ENCODE measurements at regions not wholly inside any gene's neighbourhood (a gene's known extent, or its start where the extent isn't known, plus 50 kb on each side); places are given as distances from the start of the nearest gene placed in this dataset.
A peak's percentile ranks its signal among the peaks of the same experiment; 100 is the strongest.

GRCh38 chr2:126342457-126342856, 313.5 kb upstream of the GYPC start:
- intact Hi-C loops (cut with DNase I) = no loop called here
- no peak for DNase-seq

- intact Hi-C loops (cut with DNase I) = no loop called here
- no peak for DNase-seq
Observed at GRCh38 chr2:126343136-126343535, 312.8 kb upstream of the GYPC start.

- intact Hi-C loops (cut with DNase I) = no loop called here
Observed at GRCh38 chr2:126344493-126344892, 311.5 kb upstream of the GYPC start.

GRCh38 chr2:126345691-126346090, 310.3 kb upstream of the GYPC start:
- intact Hi-C loops (cut with DNase I) = no loop called here
- DNase-seq = no peak

More at GRCh38 chr2:126344493-126344892, 311.5 kb upstream of the GYPC start:
- no peak for DNase-seq

- no peak for DNase-seq
- intact Hi-C loops (cut with DNase I) = no loop called here
Observed at GRCh38 chr2:126356631-126357030, 299.3 kb upstream of the GYPC start.

- no peak for DNase-seq
- intact Hi-C loops (cut with DNase I) = no loop called here
Observed at GRCh38 chr2:126358122-126358521, 297.8 kb upstream of the GYPC start.

- DNase-seq = no peak
- intact Hi-C loops (cut with DNase I) = no loop called here
Observed at GRCh38 chr2:126359494-126359893, 296.5 kb upstream of the GYPC start.

GRCh38 chr2:126367361-126367760, 288.6 kb upstream of the GYPC start:
- no peak for DNase-seq
- intact Hi-C loops (cut with DNase I) = no loop called here

GRCh38 chr2:126368758-126369157, 287.2 kb upstream of the GYPC start:
- DNase-seq = no peak
- intact Hi-C loops (cut with DNase I) = no loop called here

- no peak for DNase-seq
- intact Hi-C loops (cut with DNase I) = no loop called here
Observed at GRCh38 chr2:126370201-126370600, 285.8 kb upstream of the GYPC start.

- DNase-seq = no peak
- intact Hi-C loops (cut with DNase I) = no loop called here
Observed at GRCh38 chr2:126372406-126372805, 283.6 kb upstream of the GYPC start.

- intact Hi-C loops (cut with DNase I) = no loop called here
- DNase-seq = no peak
Observed at GRCh38 chr2:126378176-126378575, 277.8 kb upstream of the GYPC start.

GRCh38 chr2:126381091-126381490, 274.9 kb upstream of the GYPC start:
- DNase-seq = peak; percentile 13 to 92 (median 48)
- intact Hi-C loops (cut with DNase I) = no loop called here

- intact Hi-C loops (cut with DNase I) = no loop called here
- no peak for DNase-seq
Observed at GRCh38 chr2:126382998-126383397, 273.0 kb upstream of the GYPC start.

GRCh38 chr2:126383800-126384199, 272.2 kb upstream of the GYPC start:
- DNase-seq = no peak
- intact Hi-C loops (cut with DNase I) = no loop called here

GRCh38 chr2:126385441-126385840, 270.5 kb upstream of the GYPC start:
- DNase-seq = no peak
- intact Hi-C loops (cut with DNase I) = no loop called here

GRCh38 chr2:126385983-126386382, 270.0 kb upstream of the GYPC start:
- intact Hi-C loops (cut with DNase I) = no loop called here

GRCh38 chr2:126389446-126389845, 266.5 kb upstream of the GYPC start:
- intact Hi-C loops (cut with DNase I) = no loop called here
- DNase-seq = no peak

More at GRCh38 chr2:126385983-126386382, 270.0 kb upstream of the GYPC start:
- no peak for DNase-seq

GRCh38 chr2:126392889-126393288, 263.1 kb upstream of the GYPC start:
- intact Hi-C loops (cut with DNase I) = no loop called here
- DNase-seq = no peak

GRCh38 chr2:126399001-126399400, 257.0 kb upstream of the GYPC start:
- no peak for DNase-seq
- intact Hi-C loops (cut with DNase I) = no loop called here

GRCh38 chr2:126403039-126403628, 252.8 kb upstream of the GYPC start:
- peak in 1 of 10 donors; percentile 56 for DNase-seq
- intact Hi-C loops (cut with DNase I) = no loop called here

- intact Hi-C loops (cut with DNase I) = no loop called here
- DNase-seq = no peak
Observed at GRCh38 chr2:126406267-126406666, 249.7 kb upstream of the GYPC start.

- DNase-seq = no peak
- intact Hi-C loops (cut with DNase I) = no loop called here
Observed at GRCh38 chr2:126408671-126409070, 247.3 kb upstream of the GYPC start.
